DOHH2 (cell line): ENCODE measurements at regions not wholly inside any gene's neighbourhood (a gene's known extent, or its start where the extent isn't known, plus 50 kb on each side); places are given as distances from the start of the nearest gene placed in this dataset.

Source experiments
- H3F3A ChIP-seq: fragments of 200-600 bp; sonication (generic), shearing (Covaris generic); 2 replicates; pipeline ENCODE4 v1.6.0; 2016; ENCODE audit warnings: antibody characterized with exemption, mild to moderate bottlenecking; ENCODE audit not compliant: control insufficient read depth, insufficient read depth
- H3K27ac ChIP-seq: fragments of 200-600 bp; sonication (generic); 2 replicates; pipeline ENCODE4 v1.5.1; 2014; ENCODE audit warnings: low read depth, mild to moderate bottlenecking, low read length, moderate library complexity
- H3K27me3 ChIP-seq: fragments of 200-600 bp; sonication (generic); 2 replicates; pipeline ENCODE4 v1.6.1; 2014; ENCODE audit warnings: mild to moderate bottlenecking, low read length, mixed read lengths; ENCODE audit not compliant: control insufficient read depth
- H3K36me3 ChIP-seq: fragments of 200-600 bp; sonication (generic); 2 replicates; pipeline ENCODE4 v1.6.1; 2014; ENCODE audit warnings: mild to moderate bottlenecking, low read length, moderate library complexity, mixed read lengths; ENCODE audit not compliant: control insufficient read depth
- H3K4me1 ChIP-seq: fragments of 200-600 bp; sonication (generic); 2 replicates; pipeline ENCODE4 v1.6.1; 2014; ENCODE audit warnings: mild to moderate bottlenecking, low read length, mixed read lengths; ENCODE audit not compliant: control insufficient read depth
- H3K4me2 ChIP-seq: fragments of 200-600 bp; sonication (generic); 2 replicates; pipeline ENCODE4 v1.6.0; 2014; ENCODE audit warnings: mild to moderate bottlenecking, low read length, moderate library complexity
- H3K4me3 ChIP-seq: fragments of 200-600 bp; sonication (generic); 2 replicates; pipeline ENCODE4 v1.5.1; 2014; ENCODE audit warnings: mild to moderate bottlenecking, low read length, mixed read lengths
- H3K79me2 ChIP-seq: fragments of 200-600 bp; sonication (generic); 2 replicates; pipeline ENCODE4 v1.6.1; 2014; ENCODE audit warnings: mild to moderate bottlenecking, low read length, mixed read lengths; ENCODE audit not compliant: control insufficient read depth
- H3K9me2 ChIP-seq: fragments of 200-600 bp; sonication (generic); replicated peaks from 2 replicates; pipeline ENCODE4 v1.6.1; 2014; ENCODE audit warnings: mild to moderate bottlenecking, low read length, mixed read lengths; ENCODE audit not compliant: control insufficient read depth
- H3K9me3 ChIP-seq: fragments of 200-600 bp; sonication (generic); 2 replicates; pipeline ENCODE4 v1.6.1; 2014; ENCODE audit warnings: antibody characterized with exemption, low read length, mixed read lengths; ENCODE audit not compliant: control insufficient read depth, insufficient read depth
- H4K20me1 ChIP-seq: fragments of 200-600 bp; sonication (generic); 2 replicates; pipeline ENCODE4 v1.6.0; 2014; ENCODE audit warnings: low read depth, mild to moderate bottlenecking, antibody characterized with exemption, low read length, moderate library complexity; ENCODE audit not compliant: control insufficient read depth, insufficient read depth
- CTCF ChIP-seq: fragments of 200-600 bp; sonication (generic); IDR thresholded peaks from one replicate; pipeline ENCODE4 v1.5.1; 2014; ENCODE audit warnings: antibody characterized with exemption, mild to moderate bottlenecking, low read depth, low read length; ENCODE audit not compliant: poor library complexity, severe bottlenecking
- EZH2phosphoT487 ChIP-seq: fragments of 200-600 bp; sonication (generic); IDR thresholded peaks from 2 replicates; pipeline ENCODE4 v1.6.1; 2017; ENCODE audit warnings: borderline replicate concordance, mild to moderate bottlenecking, antibody characterized with exemption, low read length, moderate library complexity, mixed read lengths

GRCh38 chr1:58924821-58925220 is 141.0 kb upstream of the JUN start:
- Histone ChIP-seq H3K4me3 (no peak overlapping the region), H3K27me3 (no peaks in the 10 kb centered on the region), H3K79me2 (no peaks in the 10 kb centered on the region), H3K9me2 (no peaks in the 10 kb centered on the region), H3K27ac (no peak overlapping the region), H3F3A (no peaks in the 10 kb centered on the region), H3K9me3 (no peaks in the 10 kb centered on the region), H3K4me1 (no peaks in the 10 kb centered on the region), H3K36me3 (no peaks in the 10 kb centered on the region), H3K4me2 (no peak overlapping the region), H4K20me1 (no peaks in the 10 kb centered on the region)
- TF ChIP-seq EZH2phosphoT487 (no peak), CTCF (no peak)

GRCh38 chr1:58925247-58925646 is 141.4 kb upstream of the JUN start:
- no peaks in the 10 kb centered on the region for H3F3A ChIP-seq
- no peaks in the 10 kb centered on the region for H3K4me1 ChIP-seq
- no peaks in the 10 kb centered on the region for H3K9me3 ChIP-seq
- no peak overlapping the region for H3K4me3 ChIP-seq
- TF ChIP-seq CTCF (no peak), EZH2phosphoT487 (no peak)
- no peaks in the 10 kb centered on the region for H3K9me2 ChIP-seq
- H3K27ac ChIP-seq = no peak overlapping the region
- no peak overlapping the region for H3K4me2 ChIP-seq
- no peaks in the 10 kb centered on the region for H3K27me3 ChIP-seq
- H3K36me3 ChIP-seq = no peaks in the 10 kb centered on the region
- no peaks in the 10 kb centered on the region for H3K79me2 ChIP-seq
- H4K20me1 ChIP-seq = no peaks in the 10 kb centered on the region

- Histone ChIP-seq H3K27ac (no peak overlapping the region), H3K9me3 (no peaks in the 10 kb centered on the region), H3F3A (no peaks in the 10 kb centered on the region), H3K79me2 (no peaks in the 10 kb centered on the region), H3K36me3 (no peaks in the 10 kb centered on the region), H4K20me1 (no peaks in the 10 kb centered on the region), H3K27me3 (no peaks in the 10 kb centered on the region), H3K4me2 (no peak overlapping the region), H3K9me2 (no peaks in the 10 kb centered on the region), H3K4me1 (no peaks in the 10 kb centered on the region), H3K4me3 (no peak overlapping the region)
- TF ChIP-seq EZH2phosphoT487 (no peak), CTCF (no peak)
Observed at GRCh38 chr1:58926152-58926551, 142.3 kb upstream of the JUN start.
